WERI-Rb-1 (cell line): ENCODE measurements at regions not wholly inside any gene's neighbourhood (a gene's known extent, or its start where the extent isn't known, plus 50 kb on each side); places are given as distances from the start of the nearest gene placed in this dataset.
"Not testable (repeated sequence)": the region's sequence is repeated elsewhere in the genome, so short reads cannot be mapped to it uniquely, and the experiment has no call there.

Source experiments
- DNase-seq: peaks from one replicate; pipeline ENCODE4 v3.0.0-alpha.2; 2020
- H3K27ac ChIP-seq: fragments of 250-450 bp; sonication (Bioruptor Pico); 2 replicates; pipeline ENCODE4 v1.5.1; 2020; ENCODE audit warnings: mild to moderate bottlenecking, moderate library complexity
- H3K27me3 ChIP-seq: fragments of 250-450 bp; sonication (Bioruptor Pico); 2 replicates; pipeline ENCODE4 v1.5.1; 2021; ENCODE audit warnings: mild to moderate bottlenecking, low read depth, moderate library complexity; ENCODE audit not compliant: insufficient read depth, severe bottlenecking
- H3K36me3 ChIP-seq: fragments of 250-450 bp; sonication (Bioruptor Pico); 2 replicates; pipeline ENCODE4 v1.5.1; 2020; ENCODE audit warnings: mild to moderate bottlenecking, moderate library complexity
- H3K4me3 ChIP-seq: 2 replicates; pipeline ENCODE4 v1.5.1; 2011; ENCODE audit warnings: low read depth, mild to moderate bottlenecking, control low read depth, low read length
- H3K9me3 ChIP-seq: fragments of 250-450 bp; sonication (Bioruptor Pico); 2 replicates; pipeline ENCODE4 v1.5.1; 2021; ENCODE audit warnings: mild to moderate bottlenecking, moderate library complexity; ENCODE audit not compliant: severe bottlenecking
- CTCF ChIP-seq: IDR thresholded peaks from 2 replicates; pipeline ENCODE4 v1.5.1; 2011; ENCODE audit warnings: low read depth, mild to moderate bottlenecking, control low read depth, inconsistent platforms, low read length

GRCh38 chr3:28623106-28623505 is 274.5 kb upstream of the AZI2 start:
- TF ChIP-seq CTCF = no peak
- no peaks in the 10 kb centered on the region for H3K27me3 ChIP-seq
- no peaks in the 10 kb centered on the region for H3K9me3 ChIP-seq
- no peaks in the 10 kb centered on the region for H3K36me3 ChIP-seq
- H3K4me3 ChIP-seq = no peak overlapping the region
- no peak for DNase-seq
- H3K27ac ChIP-seq = no peak overlapping the region

GRCh38 chr3:28624084-28624483 is 275.5 kb upstream of the AZI2 start:
- H3K27me3 ChIP-seq = no peaks in the 10 kb centered on the region
- DNase-seq = no peak
- TF ChIP-seq CTCF = no peak
- no peak overlapping the region for H3K27ac ChIP-seq
- no peaks in the 10 kb centered on the region for H3K9me3 ChIP-seq
- no peaks in the 10 kb centered on the region for H3K36me3 ChIP-seq
- H3K4me3 ChIP-seq = no peak overlapping the region

GRCh38 chr3:28627843-28628242 is 279.2 kb upstream of the AZI2 start:
- H3K27ac ChIP-seq, DNase-seq, H3K9me3 ChIP-seq: not testable (repeated sequence)

GRCh38 chr3:28634019-28634418 is 285.4 kb upstream of the AZI2 start:
- TF ChIP-seq CTCF = no peak
- no peaks in the 10 kb centered on the region for H3K27me3 ChIP-seq
- H3K27ac ChIP-seq = no peak overlapping the region
- no peak for DNase-seq
- no peaks in the 10 kb centered on the region for H3K36me3 ChIP-seq
- no peaks in the 10 kb centered on the region for H3K9me3 ChIP-seq
- H3K4me3 ChIP-seq = no peak overlapping the region

More at GRCh38 chr3:28627843-28628242, 279.2 kb upstream of the AZI2 start:
- H3K4me3 ChIP-seq, H3K27me3 ChIP-seq, H3K36me3 ChIP-seq: not testable (repeated sequence)

GRCh38 chr3:28637742-28638141 is 289.1 kb upstream of the AZI2 start:
- Histone ChIP-seq H3K27ac (no peak overlapping the region), H3K27me3 (no peaks in the 10 kb centered on the region), H3K36me3 (no peaks in the 10 kb centered on the region), H3K9me3 (no peaks in the 10 kb centered on the region), H3K4me3 (no peak overlapping the region)
- TF ChIP-seq CTCF = no peak
- DNase-seq = no peak

- Histone ChIP-seq H3K36me3 (no peaks in the 10 kb centered on the region), H3K27ac (no peak overlapping the region), H3K27me3 (no peaks in the 10 kb centered on the region), H3K4me3 (no peak overlapping the region), H3K9me3 (no peaks in the 10 kb centered on the region)
- TF ChIP-seq CTCF = no peak
- no peak for DNase-seq
Measured at GRCh38 chr3:28645149-28645548, 296.5 kb upstream of the AZI2 start.
